Liver (tissue), 3 donors: ENCODE measurements at regions not wholly inside any gene's neighbourhood (a gene's known extent, or its start where the extent isn't known, plus 50 kb on each side); places are given as distances from the start of the nearest gene placed in this dataset.

Experiments
- CTCF ChIP-seq: fragments of 150-350 bp; IDR thresholded peaks from 2 replicates; pipeline ENCODE4 v1.5.1; 2017; ENCODE audit warnings: improper control_type of control experiment, low read depth, low read length; ENCODE audit not compliant: missing input control
- HNF4G ChIP-seq: IDR thresholded peaks from 2 replicates; pipeline ENCODE4 v1.6.1; 2016; ENCODE audit warnings: antibody characterized with exemption
- JUND ChIP-seq, 2 donors: IDR thresholded peaks; 2 replicates each; pipeline ENCODE4 v1.6.1; 2016; ENCODE audit warnings: antibody characterized with exemption in 2 of 2
- MAX ChIP-seq: IDR thresholded peaks from 2 replicates; pipeline ENCODE4 v1.6.1; 2016; ENCODE audit warnings: antibody characterized with exemption
- SP1 ChIP-seq: IDR thresholded peaks from 2 replicates; pipeline ENCODE4 v1.6.1; 2018; ENCODE audit warnings: antibody characterized with exemption, mild to moderate bottlenecking
- YY1 ChIP-seq: IDR thresholded peaks from 2 replicates; pipeline ENCODE4 v1.6.1; 2016; ENCODE audit warnings: antibody characterized with exemption, mild to moderate bottlenecking
- ZBTB33 ChIP-seq: IDR thresholded peaks from 2 replicates; pipeline ENCODE4 v1.6.1; 2016; ENCODE audit warnings: antibody characterized with exemption
- donor health status: healthy.
- donor health status: healthy.

GRCh38 chr12:71356569-71356968, 83.0 kb upstream of the LGR5 start:
- TF ChIP-seq HNF4G (no peak), CTCF (no peak), ZBTB33 (no peak), MAX (no peak), JUND (IDR thresholded peaks at IDR 0.05) (no peak), YY1 (no peak), SP1 (no peak)
